ENCODE measurements at regions not wholly inside any gene's neighbourhood (a gene's known extent, or its start where the extent isn't known, plus 50 kb on each side); places are given as distances from the start of the nearest gene placed in this dataset.

GRCh38 chr7:47681249-47681810, 99.4 kb upstream of the TNS3 start:
- Mint-ChIP-seq H3K4me1 (peaks cover 5 to 10% of the 10 kb centered on the region in 2 donors), H3K27me3 (ENCODE audit: low read depth in 2 of 2) (peaks cover 0 to 2% of the 10 kb centered on the region in 2 donors), H3K4me3 (no peak overlapping the region), H3K36me3 (no peaks in the 10 kb centered on the region), H3K27ac (no peak overlapping the region), H3K9me3 (no peaks in the 10 kb centered on the region)
- TF ChIP-seq, protein P1, sequence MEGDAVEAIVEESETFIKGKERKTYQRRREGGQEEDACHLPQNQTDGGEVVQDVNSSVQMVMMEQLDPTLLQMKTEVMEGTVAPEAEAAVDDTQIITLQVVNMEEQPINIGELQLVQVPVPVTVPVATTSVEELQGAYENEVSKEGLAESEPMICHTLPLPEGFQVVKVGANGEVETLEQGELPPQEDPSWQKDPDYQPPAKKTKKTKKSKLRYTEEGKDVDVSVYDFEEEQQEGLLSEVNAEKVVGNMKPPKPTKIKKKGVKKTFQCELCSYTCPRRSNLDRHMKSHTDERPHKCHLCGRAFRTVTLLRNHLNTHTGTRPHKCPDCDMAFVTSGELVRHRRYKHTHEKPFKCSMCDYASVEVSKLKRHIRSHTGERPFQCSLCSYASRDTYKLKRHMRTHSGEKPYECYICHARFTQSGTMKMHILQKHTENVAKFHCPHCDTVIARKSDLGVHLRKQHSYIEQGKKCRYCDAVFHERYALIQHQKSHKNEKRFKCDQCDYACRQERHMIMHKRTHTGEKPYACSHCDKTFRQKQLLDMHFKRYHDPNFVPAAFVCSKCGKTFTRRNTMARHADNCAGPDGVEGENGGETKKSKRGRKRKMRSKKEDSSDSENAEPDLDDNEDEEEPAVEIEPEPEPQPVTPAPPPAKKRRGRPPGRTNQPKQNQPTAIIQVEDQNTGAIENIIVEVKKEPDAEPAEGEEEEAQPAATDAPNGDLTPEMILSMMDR (IDR thresholded peaks at IDR 0.05), result no peak
- no peaks in the 10 kb centered on the region for H3K4me1 ChIP-seq (ENCODE audit: control insufficient read depth, insufficient read depth, low read length)
- no peaks in the 10 kb centered on the region for H3K9me3 ChIP-seq (ENCODE audit: control insufficient read depth, insufficient read depth, low read length)
- ATAC-seq (no peak), DNase-seq (no peak)
- H3K36me3 ChIP-seq (ENCODE audit: control insufficient read depth, insufficient read depth, low read length), result no peaks in the 10 kb centered on the region
- no peak overlapping the region for H3K27ac ChIP-seq (ENCODE audit: low read length)
- H3K4me3 ChIP-seq (ENCODE audit: low read length), result no peak overlapping the region
- intact Hi-C loops (cut with micrococcal nuclease), result no loop called here
- H3K27me3 ChIP-seq (ENCODE audit: control insufficient read depth, insufficient read depth, low read length), result no peaks in the 10 kb centered on the region
- WGBS (ENCODE audit: insufficient coverage), result 97% methylated on average over 5 of the region's 8 CpGs

DNA sequence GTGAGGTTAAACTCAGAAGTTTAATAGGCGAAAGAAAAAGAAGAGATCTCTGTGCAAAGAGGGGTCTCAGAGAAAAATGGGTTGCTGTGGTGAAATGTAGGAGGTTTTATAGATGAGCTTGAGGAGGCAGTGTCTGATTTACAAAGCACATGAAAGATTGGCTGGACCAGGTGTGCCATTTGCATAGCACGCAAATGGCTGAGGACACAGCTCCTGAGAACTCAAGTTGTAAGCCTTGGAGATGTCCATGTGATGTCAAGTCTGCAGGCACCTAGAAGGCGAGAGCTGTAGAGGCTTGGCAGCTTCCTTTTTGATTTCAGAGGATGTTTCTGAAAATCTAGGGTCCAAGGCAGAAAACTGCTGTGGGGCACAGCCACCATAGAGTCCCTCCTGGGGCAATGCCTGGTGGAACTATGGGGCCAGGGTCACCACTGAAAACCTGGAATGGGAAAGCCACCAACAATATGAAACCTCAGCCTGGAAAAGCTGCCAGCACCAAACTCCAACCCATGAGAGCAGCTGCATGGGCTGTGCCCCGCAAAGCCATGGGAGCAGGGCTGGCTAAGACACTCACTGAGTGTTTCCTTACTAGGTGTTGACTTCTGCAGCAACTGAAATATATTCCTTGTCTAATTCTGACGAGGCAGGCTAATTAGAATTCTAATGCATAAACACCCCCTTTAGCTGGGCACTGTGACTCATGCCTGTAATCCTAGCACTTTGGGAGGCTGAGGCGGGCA, 96.9 kb upstream of the TNS3 start:
- DNase-seq (no peak), ATAC-seq (no peak)
- Histone ChIP-seq H3K9me3 (ENCODE audit: control insufficient read depth, insufficient read depth, low read length) (no peaks in the 10 kb centered on the region), H3K27me3 (ENCODE audit: control insufficient read depth, insufficient read depth, low read length) (no peaks in the 10 kb centered on the region), H3K4me3 (ENCODE audit: low read length) (no peak overlapping the region), H3K36me3 (ENCODE audit: control insufficient read depth, insufficient read depth, low read length) (no peaks in the 10 kb centered on the region), H3K4me1 (ENCODE audit: control insufficient read depth, insufficient read depth, low read length) (no peaks in the 10 kb centered on the region), H3K27ac (ENCODE audit: low read length) (no peak overlapping the region)
- WGBS (ENCODE audit: insufficient coverage), result 86% methylated on average over 6 of the region's 6 CpGs
- Mint-ChIP-seq H3K4me3 (no peak overlapping the region), H3K36me3 (no peaks in the 10 kb centered on the region), H3K4me1 (peaks cover 5 to 10% of the 10 kb centered on the region in 2 donors), H3K9me3 (no peaks in the 10 kb centered on the region), H3K27ac (no peak overlapping the region), H3K27me3 (ENCODE audit: low read depth in 2 of 2) (peaks cover 0 to 2% of the 10 kb centered on the region in 2 donors)
- intact Hi-C loops (cut with micrococcal nuclease), result no loop called here
- TF ChIP-seq, protein P1 (IDR thresholded peaks at IDR 0.05), result no peak

DNA sequence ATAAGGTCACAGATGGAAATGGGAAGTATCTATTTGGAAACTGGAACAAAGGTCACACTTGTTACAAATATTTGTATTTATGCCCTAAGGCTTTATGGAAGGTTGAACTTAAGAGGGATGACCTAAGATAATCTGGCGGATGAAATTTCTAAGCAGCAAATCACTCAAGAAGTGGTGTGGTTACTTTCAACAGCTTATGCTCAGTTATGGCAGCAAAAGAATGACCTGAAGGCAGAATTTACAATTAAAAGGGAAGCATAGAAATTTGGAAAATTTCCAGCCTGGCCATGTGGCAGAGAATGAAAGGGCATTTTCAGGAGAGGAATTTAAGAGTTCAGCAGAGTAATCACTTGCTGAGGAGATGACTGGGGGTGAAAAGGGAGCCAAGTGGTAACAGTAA, 95.8 kb upstream of the TNS3 start:
- Histone ChIP-seq H3K9me3 (ENCODE audit: control insufficient read depth, insufficient read depth, low read length) (no peaks in the 10 kb centered on the region), H3K27me3 (ENCODE audit: control insufficient read depth, insufficient read depth, low read length) (no peaks in the 10 kb centered on the region), H3K36me3 (ENCODE audit: control insufficient read depth, insufficient read depth, low read length) (no peaks in the 10 kb centered on the region), H3K4me1 (ENCODE audit: control insufficient read depth, insufficient read depth, low read length) (no peaks in the 10 kb centered on the region), H3K27ac (ENCODE audit: low read length) (no peak overlapping the region), H3K4me3 (ENCODE audit: low read length) (no peak overlapping the region)
- no peak for ATAC-seq
- no peak for DNase-seq
- 100% methylated on average over 1 of the region's 1 CpG for WGBS (ENCODE audit: insufficient coverage)
- Mint-ChIP-seq H3K36me3 (no peaks in the 10 kb centered on the region), H3K27me3 (ENCODE audit: low read depth in 2 of 2) (peaks cover 0 to 2% of the 10 kb centered on the region in 2 donors), H3K9me3 (no peaks in the 10 kb centered on the region), H3K4me3 (no peak overlapping the region), H3K27ac (no peak overlapping the region), H3K4me1 (peaks cover 0 to under 1% of the 10 kb centered on the region in 2 donors)
- TF ChIP-seq, protein P1 (IDR thresholded peaks at IDR 0.05), result no peak
- intact Hi-C loops (cut with micrococcal nuclease), result no loop called here

Data from natural killer cell (primary cell).